ENCODE measurements at regions not wholly inside any gene's neighbourhood (a gene's known extent, or its start where the extent isn't known, plus 50 kb on each side); places are given as distances from the start of the nearest gene placed in this dataset.

- H3K4me3 ChIP-seq (ENCODE audit: control extremely low read depth in 1 of 5, extremely low read depth in 1 of 5, insufficient read depth in 1 of 5, low read depth in 2 of 5, low read length in 4 of 5): no peak overlapping the region
- Mint-ChIP-seq H3K4me3 (no peak overlapping the region), H3K4me1 (peaks cover 4% of the 10 kb centered on the region), H3K27me3 (peaks cover 10% of the 10 kb centered on the region), H3K27ac (no peak overlapping the region), H3K9me3 (ENCODE audit: insufficient read depth) (no peaks in the 10 kb centered on the region)
- no peak overlapping the region for H3K27ac ChIP-seq (ENCODE audit: low read length in 2 of 2)
- peaks cover 0 to 8% (median 8%) of the 10 kb centered on the region in 3 donors for H3K9me3 ChIP-seq (ENCODE audit: control extremely low read depth in 1 of 3, control insufficient read depth in 2 of 3, insufficient read depth in 1 of 3, low read length in 2 of 3)
- no peak overlapping the region for H2AFZ ChIP-seq (ENCODE audit: insufficient read depth, low read depth, low read length, poor library complexity, severe bottlenecking)
- no peak for ATAC-seq (ENCODE audit: low read depth)
- WGBS (ENCODE audit: insufficient coverage): no CpG with 5 or more reads among the region's 1 CpG
- H3K79me2 ChIP-seq (ENCODE audit: control insufficient read depth, insufficient read depth, low read length): no peaks in the 10 kb centered on the region
- H3K4me1 ChIP-seq (ENCODE audit: control insufficient read depth in 2 of 2, insufficient read depth in 2 of 2, low read length in 2 of 2): peaks cover 4 to 9% of the 10 kb centered on the region in 2 donors
- ChIA-PET POLR2A (no interaction called here), CTCF (no interaction called here)
- H3K4me2 ChIP-seq (replicated peaks; ENCODE audit: low read depth, low read length, poor library complexity, severe bottlenecking): no peak overlapping the region
- peaks cover 0 to 11% (median 3%) of the 10 kb centered on the region in 4 experiments for H3K27me3 ChIP-seq (replicated peaks in 1 of 4; ENCODE audit: control extremely low read depth in 1 of 4, control insufficient read depth in 3 of 4, insufficient read depth in 4 of 4, low read length in 3 of 4)
- no peak for DNase-seq
- H4K20me1 ChIP-seq (ENCODE audit: control insufficient read depth, insufficient read depth, low read length, poor library complexity, severe bottlenecking): no peaks in the 10 kb centered on the region
- intact Hi-C loops (cut with micrococcal nuclease): no loop called here
- TF ChIP-seq EZH2 (IDR thresholded peaks at IDR 0.05; ENCODE audit: borderline replicate concordance, insufficient read depth, low read depth, low read length, poor library complexity, severe bottlenecking) (no peak), CTCF (IDR thresholded peaks at IDR 0.05) (no peak)
- no peaks in the 10 kb centered on the region for H3K36me3 ChIP-seq (replicated peaks in 1 of 2; ENCODE audit: control extremely low read depth in 1 of 2, control insufficient read depth in 1 of 2, extremely low read depth in 1 of 2, insufficient read depth in 2 of 2, low read length in 1 of 2)
- no peak overlapping the region for H3K9ac ChIP-seq (ENCODE audit: low read length)
Observed at GRCh38 chr3:23676093-23676492, 129.7 kb upstream of the UBE2E1 start.

GRCh38 chr3:23682646-23683045 lies 123.1 kb upstream of the UBE2E1 start:
- CTCF ChIA-PET: no interaction called here
- H3K4me1 Mint-ChIP-seq: no peaks in the 10 kb centered on the region

More at GRCh38 chr3:23682646-23683045, 123.1 kb upstream of the UBE2E1 start:
- H3K4me2 ChIP-seq (replicated peaks; ENCODE audit: low read depth, low read length, poor library complexity, severe bottlenecking): no peak overlapping the region
- POLR2A ChIA-PET: no interaction called here
- H3K27ac ChIP-seq (ENCODE audit: low read length in 2 of 2): no peak overlapping the region
- H2AFZ ChIP-seq (ENCODE audit: insufficient read depth, low read depth, low read length, poor library complexity, severe bottlenecking): no peak overlapping the region
- no peak overlapping the region for H3K4me3 Mint-ChIP-seq
- no peaks in the 10 kb centered on the region for H4K20me1 ChIP-seq (ENCODE audit: control insufficient read depth, insufficient read depth, low read length, poor library complexity, severe bottlenecking)
- H3K27me3 Mint-ChIP-seq: no peaks in the 10 kb centered on the region
- no peak overlapping the region for H3K4me3 ChIP-seq (ENCODE audit: control extremely low read depth in 1 of 5, extremely low read depth in 1 of 5, insufficient read depth in 1 of 5, low read depth in 2 of 5, low read length in 4 of 5)
- no peaks in the 10 kb centered on the region for H3K79me2 ChIP-seq (ENCODE audit: control insufficient read depth, insufficient read depth, low read length)
- TF ChIP-seq CTCF (IDR thresholded peaks at IDR 0.05) (no peak), EZH2 (IDR thresholded peaks at IDR 0.05; ENCODE audit: borderline replicate concordance, insufficient read depth, low read depth, low read length, poor library complexity, severe bottlenecking) (no peak)
- ATAC-seq (ENCODE audit: low read depth): no peak
- no peak overlapping the region for H3K27ac Mint-ChIP-seq
- H3K4me1 ChIP-seq (ENCODE audit: control insufficient read depth in 2 of 2, insufficient read depth in 2 of 2, low read length in 2 of 2): no peaks in the 10 kb centered on the region
- H3K9me3 ChIP-seq (ENCODE audit: control extremely low read depth in 1 of 3, control insufficient read depth in 2 of 3, insufficient read depth in 1 of 3, low read length in 2 of 3): peaks cover 0 to 10% (median 8%) of the 10 kb centered on the region in 3 donors
- 33% methylated on average over 1 of the region's 1 CpG for WGBS (ENCODE audit: insufficient coverage)
- DNase-seq: no peak
- no peaks in the 10 kb centered on the region for H3K36me3 ChIP-seq (replicated peaks in 1 of 2; ENCODE audit: control extremely low read depth in 1 of 2, control insufficient read depth in 1 of 2, extremely low read depth in 1 of 2, insufficient read depth in 2 of 2, low read length in 1 of 2)
- no peaks in the 10 kb centered on the region for H3K9me3 Mint-ChIP-seq (ENCODE audit: insufficient read depth)
- intact Hi-C loops (cut with micrococcal nuclease): no loop called here
- no peak overlapping the region for H3K9ac ChIP-seq (ENCODE audit: low read length)
- H3K27me3 ChIP-seq (replicated peaks in 1 of 4; ENCODE audit: control extremely low read depth in 1 of 4, control insufficient read depth in 3 of 4, insufficient read depth in 4 of 4, low read length in 3 of 4): no peaks in the 10 kb centered on the region

Measured in B cell (primary cell).